ENCODE measurements at regions not wholly inside any gene's neighbourhood (a gene's known extent, or its start where the extent isn't known, plus 50 kb on each side); places are given as distances from the start of the nearest gene placed in this dataset.

- Histone ChIP-seq H3K4me2 (ENCODE audit: low read length) (no peak overlapping the region), H3K4me3 (ENCODE audit: low read length) (no peak overlapping the region), H4K20me1 (ENCODE audit: control insufficient read depth, insufficient read depth, low read depth, low read length) (no peaks in the 10 kb centered on the region), H3K27me3 (ENCODE audit: control insufficient read depth, low read length) (peaks cover 15% of the 10 kb centered on the region), H3K79me2 (ENCODE audit: control insufficient read depth, low read length) (no peaks in the 10 kb centered on the region), H3K36me3 (ENCODE audit: control insufficient read depth, low read length) (no peaks in the 10 kb centered on the region), H3K9me2 (replicated peaks; ENCODE audit: control insufficient read depth, low read length) (no peaks in the 10 kb centered on the region), H3K4me1 (ENCODE audit: control insufficient read depth, low read length) (no peaks in the 10 kb centered on the region), H3K27ac (ENCODE audit: low read depth, low read length) (no peak overlapping the region), H3F3A (ENCODE audit: control insufficient read depth, insufficient read depth) (no peaks in the 10 kb centered on the region), H3K9me3 (ENCODE audit: control insufficient read depth, insufficient read depth, low read length) (no peaks in the 10 kb centered on the region)
- no peak for TF ChIP-seq EZH2phosphoT487 (IDR thresholded peaks at IDR 0.05; ENCODE audit: borderline replicate concordance, low read length)
- TF ChIP-seq, protein P1, sequence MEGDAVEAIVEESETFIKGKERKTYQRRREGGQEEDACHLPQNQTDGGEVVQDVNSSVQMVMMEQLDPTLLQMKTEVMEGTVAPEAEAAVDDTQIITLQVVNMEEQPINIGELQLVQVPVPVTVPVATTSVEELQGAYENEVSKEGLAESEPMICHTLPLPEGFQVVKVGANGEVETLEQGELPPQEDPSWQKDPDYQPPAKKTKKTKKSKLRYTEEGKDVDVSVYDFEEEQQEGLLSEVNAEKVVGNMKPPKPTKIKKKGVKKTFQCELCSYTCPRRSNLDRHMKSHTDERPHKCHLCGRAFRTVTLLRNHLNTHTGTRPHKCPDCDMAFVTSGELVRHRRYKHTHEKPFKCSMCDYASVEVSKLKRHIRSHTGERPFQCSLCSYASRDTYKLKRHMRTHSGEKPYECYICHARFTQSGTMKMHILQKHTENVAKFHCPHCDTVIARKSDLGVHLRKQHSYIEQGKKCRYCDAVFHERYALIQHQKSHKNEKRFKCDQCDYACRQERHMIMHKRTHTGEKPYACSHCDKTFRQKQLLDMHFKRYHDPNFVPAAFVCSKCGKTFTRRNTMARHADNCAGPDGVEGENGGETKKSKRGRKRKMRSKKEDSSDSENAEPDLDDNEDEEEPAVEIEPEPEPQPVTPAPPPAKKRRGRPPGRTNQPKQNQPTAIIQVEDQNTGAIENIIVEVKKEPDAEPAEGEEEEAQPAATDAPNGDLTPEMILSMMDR (IDR thresholded peaks at IDR 0.05; ENCODE audit: low read depth, low read length, poor library complexity, severe bottlenecking) = no peak
Observed at GRCh38 chr6:41454189-41454789, 91.9 kb upstream of the FOXP4 start.

DNA sequence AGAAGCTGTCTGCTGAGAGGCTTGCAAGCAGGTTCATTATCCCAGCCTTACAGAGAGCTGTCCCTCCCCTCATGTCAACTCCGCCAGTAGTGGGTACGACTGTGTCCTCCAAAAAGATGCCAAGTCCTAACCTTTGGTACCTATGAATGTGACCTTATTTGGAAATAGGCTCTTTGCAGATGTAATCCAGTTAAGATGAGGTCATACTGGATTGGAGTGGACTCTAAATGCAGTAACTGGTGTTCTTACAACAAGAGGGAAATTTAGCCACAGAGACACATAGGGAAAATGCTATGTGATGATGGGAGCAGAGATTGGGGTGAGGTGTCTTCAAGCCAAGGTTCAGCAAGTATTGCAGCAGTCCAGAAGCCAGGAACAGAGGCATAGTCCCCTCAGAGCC, 90.8 kb upstream of the FOXP4 start:
- TF ChIP-seq, protein P1 (IDR thresholded peaks at IDR 0.05; ENCODE audit: low read depth, low read length, poor library complexity, severe bottlenecking) = no peak
- TF ChIP-seq EZH2phosphoT487 (IDR thresholded peaks at IDR 0.05; ENCODE audit: borderline replicate concordance, low read length) = no peak
- H3K4me2 ChIP-seq (ENCODE audit: low read length) = no peak overlapping the region
- no peaks in the 10 kb centered on the region for H4K20me1 ChIP-seq (ENCODE audit: control insufficient read depth, insufficient read depth, low read depth, low read length)
- peaks cover 15% of the 10 kb centered on the region for H3K27me3 ChIP-seq (ENCODE audit: control insufficient read depth, low read length)
- H3K79me2 ChIP-seq (ENCODE audit: control insufficient read depth, low read length) = no peaks in the 10 kb centered on the region
- no peaks in the 10 kb centered on the region for H3F3A ChIP-seq (ENCODE audit: control insufficient read depth, insufficient read depth)
- no peaks in the 10 kb centered on the region for H3K9me2 ChIP-seq (replicated peaks; ENCODE audit: control insufficient read depth, low read length)
- no peaks in the 10 kb centered on the region for H3K36me3 ChIP-seq (ENCODE audit: control insufficient read depth, low read length)
- no peaks in the 10 kb centered on the region for H3K9me3 ChIP-seq (ENCODE audit: control insufficient read depth, insufficient read depth, low read length)
- no peaks in the 10 kb centered on the region for H3K4me1 ChIP-seq (ENCODE audit: control insufficient read depth, low read length)
- no peak overlapping the region for H3K4me3 ChIP-seq (ENCODE audit: low read length)
- no peak overlapping the region for H3K27ac ChIP-seq (ENCODE audit: low read depth, low read length)

- Histone ChIP-seq H3F3A (ENCODE audit: control insufficient read depth, insufficient read depth) (no peaks in the 10 kb centered on the region), H3K79me2 (ENCODE audit: control insufficient read depth, low read length) (no peaks in the 10 kb centered on the region), H3K4me1 (ENCODE audit: control insufficient read depth, low read length) (no peaks in the 10 kb centered on the region), H3K9me3 (ENCODE audit: control insufficient read depth, insufficient read depth, low read length) (no peaks in the 10 kb centered on the region), H3K9me2 (replicated peaks; ENCODE audit: control insufficient read depth, low read length) (no peaks in the 10 kb centered on the region), H3K4me3 (ENCODE audit: low read length) (no peak overlapping the region), H3K36me3 (ENCODE audit: control insufficient read depth, low read length) (no peaks in the 10 kb centered on the region), H3K27me3 (ENCODE audit: control insufficient read depth, low read length) (peaks cover 15% of the 10 kb centered on the region), H3K27ac (ENCODE audit: low read depth, low read length) (no peak overlapping the region), H3K4me2 (ENCODE audit: low read length) (no peak overlapping the region), H4K20me1 (ENCODE audit: control insufficient read depth, insufficient read depth, low read depth, low read length) (no peaks in the 10 kb centered on the region)
- TF ChIP-seq, protein P1 (IDR thresholded peaks at IDR 0.05; ENCODE audit: low read depth, low read length, poor library complexity, severe bottlenecking) = no peak
- no peak for TF ChIP-seq EZH2phosphoT487 (IDR thresholded peaks at IDR 0.05; ENCODE audit: borderline replicate concordance, low read length)
Observed at GRCh38 chr6:41455818-41456217, 90.4 kb upstream of the FOXP4 start.

All from DOHH2 (cell line).